K562 (cell line): ENCODE measurements at regions not wholly inside any gene's neighbourhood (a gene's known extent, or its start where the extent isn't known, plus 50 kb on each side); places are given as distances from the start of the nearest gene placed in this dataset.

ENCODE experiments used
- ATAC-seq: fragments of 200-7000 bp; cut with Tn5 transposase; 3 replicates; pipeline ENCODE4 v1.9.1; 2020; ENCODE audit warnings: moderate library complexity
- BruUV-seq: library from RNA; stranded (reverse); fragments of 400-500 nt; replicated peaks from 2 replicates; lab custom pipeline; 2021; lab: Mats Ljungman, UMichigan
- CTCF ChIA-PET: fragments of 300-600 bp; formaldehyde crosslinking; extraction: SDS; loops from one replicate; lab custom pipeline; 2021; ENCODE audit warnings: low intra/inter-chr PET ratio; lab: Yijun Ruan, JAX
- POLR2A ChIA-PET: fragments of 300-600, 350-650 bp; sonication (Branson Sonifier 250); formaldehyde crosslinking; extraction: SDS; loops from one replicate; lab custom pipeline; 2021; ENCODE audit warnings: antibody characterized with exemption, inconsistent platforms; lab: Yijun Ruan, JAX
- DNase-seq, 4 experiments: peaks; one replicate each; pipeline versions ENCODE4 v3.0.0 to v3.0.0-alpha.2; 2011 to 2018; ENCODE audit warnings: low spot score in 3 of 4, mixed read lengths in 3 of 4; ENCODE audit errors: extremely low read depth in 1 of 4
- FAIRE-seq: peaks from 2 replicates; lab custom pipeline; 2011; peaks lifted over from hg19 to GRCh38; lab: Jason Lieb, UNC
- H2AFZ ChIP-seq: 2 replicates; pipeline ENCODE4 v1.6.0; 2011; ENCODE audit warnings: low read depth, low read length, control low read depth, inconsistent platforms
- H3K27ac ChIP-seq: fragments of 200-600 bp; 3 replicates; pipeline ENCODE4 v1.8.0; 2011; ENCODE audit warnings: low read depth, mild to moderate bottlenecking, control low read depth, inconsistent platforms, low read length, moderate library complexity, mixed read lengths; ENCODE audit errors: extremely low read depth
- H3K27me3 ChIP-seq, 2 experiments: fragments of 300-600 bp in 1 of 2; 2 replicates in 1 of 2; 3 replicates in 1 of 2; pipeline versions ENCODE4 v1.6.0 to v1.8.0; 2011; ENCODE audit warnings: inconsistent platforms in 2 of 2, low read length in 2 of 2, mild to moderate bottlenecking in 1 of 2, mixed read lengths in 1 of 2, moderate library complexity in 1 of 2; ENCODE audit not compliant: control insufficient read depth in 2 of 2, insufficient read depth in 2 of 2
- H3K36me3 ChIP-seq: fragments of 300-600 bp; 3 replicates; pipeline ENCODE4 v1.8.0; 2011; ENCODE audit warnings: mild to moderate bottlenecking, low read length, inconsistent platforms; ENCODE audit not compliant: control insufficient read depth, insufficient read depth
- H3K4me1 ChIP-seq, 2 experiments: fragments of 200-600 bp in 1 of 2; replicated peaks in 1 of 2; 2 replicates in 1 of 2; 3 replicates in 1 of 2; pipeline versions ENCODE4 v1.5.1 to v1.8.0; 2011; ENCODE audit warnings: inconsistent platforms in 2 of 2, low read length in 2 of 2, mild to moderate bottlenecking in 1 of 2, mixed read lengths in 1 of 2, moderate library complexity in 1 of 2; ENCODE audit not compliant: control insufficient read depth in 2 of 2, insufficient read depth in 2 of 2
- H3K4me2 ChIP-seq: 2 replicates; pipeline ENCODE4 v1.6.1; 2011; ENCODE audit warnings: low read length, control low read depth, inconsistent platforms, mixed read lengths; ENCODE audit not compliant: insufficient read depth
- H3K4me3 ChIP-seq: fragments of 200-600 bp; sonication (generic), shearing (Covaris generic); 2 replicates; pipeline ENCODE4 v1.5.1; 2016; ENCODE audit warnings: control low read depth, inconsistent platforms
- H3K79me2 ChIP-seq: fragments of 200-600 bp; 3 replicates; pipeline ENCODE4 v1.8.0; 2011; ENCODE audit warnings: low read length, inconsistent platforms; ENCODE audit not compliant: control insufficient read depth, insufficient read depth
- H3K9ac ChIP-seq, 2 experiments: 2 replicates each; pipeline versions ENCODE4 v1.6.0 to v1.6.1; 2011; ENCODE audit warnings: low read depth in 2 of 2, low read length in 2 of 2, control low read depth in 1 of 2, inconsistent platforms in 1 of 2, mild to moderate bottlenecking in 1 of 2, mixed read lengths in 1 of 2; ENCODE audit not compliant: insufficient read depth in 1 of 2
- H3K9me1 ChIP-seq: one replicate; pipeline ENCODE4 v1.6.0; 2011; ENCODE audit warnings: inconsistent platforms, mild to moderate bottlenecking, low read length, moderate library complexity; ENCODE audit not compliant: control insufficient read depth, insufficient read depth
- H3K9me3 ChIP-seq: replicated peaks from 2 replicates; pipeline ENCODE4 v1.5.1; 2011; ENCODE audit warnings: low read depth, low read length, inconsistent platforms; ENCODE audit not compliant: control insufficient read depth, insufficient read depth
- H4K20me1 ChIP-seq: replicated peaks from 2 replicates; pipeline ENCODE4 v1.6.1; 2011; ENCODE audit warnings: low read length, inconsistent platforms, mixed read lengths; ENCODE audit not compliant: control insufficient read depth, insufficient read depth
- EGR1 ChIP-seq: fragments of 450-650 bp; conservative IDR thresholded peaks from 2 replicates; pipeline ENCODE4 v1.6.1; 2017; ENCODE audit warnings: mild to moderate bottlenecking
- EWSR1 ChIP-seq: fragments of 450-650 bp; IDR thresholded peaks from 2 replicates; pipeline ENCODE4 v1.6.1; 2018; ENCODE audit warnings: borderline replicate concordance, mild to moderate bottlenecking, low read depth, moderate library complexity; ENCODE audit not compliant: partially characterized antibody
- ILF3 ChIP-seq: fragments of 450-650 bp; IDR thresholded peaks from 2 replicates; pipeline ENCODE4 v1.6.1; 2018; ENCODE audit warnings: antibody characterized with exemption, mild to moderate bottlenecking, moderate library complexity, borderline replicate concordance
- NUFIP1 ChIP-seq: fragments of 450-650 bp; IDR thresholded peaks from 2 replicates; pipeline ENCODE4 v1.6.1; 2018; ENCODE audit not compliant: partially characterized antibody
- PYGO2 ChIP-seq: fragments of 450-650 bp; IDR thresholded peaks from 2 replicates; pipeline ENCODE4 v1.6.1; 2016; ENCODE audit warnings: mild to moderate bottlenecking, missing genetic modification characterization, moderate library complexity, missing compliant biosample characterization
- RBM22 ChIP-seq: fragments of 200-400 bp; formaldehyde crosslinking; IDR thresholded peaks from 2 replicates; pipeline ENCODE4 v1.6.1; 2018; ENCODE audit warnings: low read length, low read depth; ENCODE audit not compliant: poor library complexity, severe bottlenecking
- SETDB1 ChIP-seq: IDR thresholded peaks from one replicate; pipeline ENCODE4 v1.6.1; 2012; ENCODE audit warnings: low read length, control low read depth, inconsistent platforms
- SIN3B ChIP-seq: fragments of 450-650 bp; IDR thresholded peaks from 2 replicates; pipeline ENCODE4 v1.6.1; 2017; ENCODE audit warnings: low read depth, mild to moderate bottlenecking, moderate library complexity
- TAF1 ChIP-seq: IDR thresholded peaks from 2 replicates; pipeline ENCODE4 v1.6.1; 2011; ENCODE audit warnings: mild to moderate bottlenecking, low read length, moderate library complexity; ENCODE audit not compliant: insufficient read depth, control insufficient read depth, severe bottlenecking; ENCODE audit errors: extremely low read depth
- TAF7 ChIP-seq: fragments of 450-650 bp; IDR thresholded peaks from 2 replicates; pipeline ENCODE4 v1.6.1; 2016; ENCODE audit warnings: missing genetic modification characterization, missing compliant biosample characterization
- YY1 ChIP-seq, 3 experiments: IDR thresholded peaks; 2 replicates each; pipeline ENCODE4 v1.6.1; 2011; ENCODE audit warnings: low read length in 2 of 3, mild to moderate bottlenecking in 2 of 3, moderate library complexity in 2 of 3, borderline replicate concordance in 1 of 3, control low read depth in 1 of 3, low read depth in 1 of 3; ENCODE audit not compliant: insufficient read depth in 3 of 3, insufficient replicate concordance in 2 of 3, control insufficient read depth in 1 of 3, insufficient read length in 1 of 3; ENCODE audit errors: extremely low read depth in 1 of 3
- ZNF79 ChIP-seq: fragments of 250-450 bp; sonication (Bioruptor Pico); IDR thresholded peaks from 2 replicates; pipeline ENCODE4 v1.4.0; 2020; ENCODE audit warnings: low read depth, mild to moderate bottlenecking, moderate library complexity
- whole genome bisulfite sequencing: fragments of 100-300 bp; shearing (Covaris generic); methylation state at CpG from one replicate; pipeline ENCODE4 v1.1.6; 2016; ENCODE audit warnings: low coverage, mixed read lengths; ENCODE audit not compliant: insufficient coverage; ENCODE audit errors: missing lambda C conversion rate; 5-methylcytosine and 5-hydroxymethylcytosine counted together
- in situ Hi-C: fragments of 300-500 bp; cut with MboI; formaldehyde crosslinking; loops from 4 replicates; pipeline ENCODE4 v1.15.0; 2018; ENCODE audit warnings: inconsistent platforms, mixed read lengths
- intact Hi-C: fragments of 100-400 bp; cut with micrococcal nuclease; formaldehyde crosslinking; loops from 2 replicates; pipeline ENCODE4 v1.14.2; 2022
- TF ChIP-seq, protein P1 (sequence below): fragments of 250-450 bp; sonication (Bioruptor Pico); IDR thresholded peaks from 2 replicates; pipeline ENCODE4 v1.4.0; 2020; ENCODE audit warnings: mild to moderate bottlenecking
- TF ChIP-seq, protein P2 (sequence below): fragments of 450-650 bp; IDR thresholded peaks from 2 replicates; pipeline ENCODE4 v1.6.1; 2016; ENCODE audit warnings: low read depth, mild to moderate bottlenecking, moderate library complexity
- TF ChIP-seq, protein P3 (sequence below), 2 experiments: IDR thresholded peaks; 2 replicates each; pipeline ENCODE4 v1.6.1; 2012; ENCODE audit warnings: improper control_type of control experiment in 2 of 2, low read depth in 2 of 2, low read length in 2 of 2, borderline replicate concordance in 1 of 2
- TF ChIP-seq, protein P4 (sequence below): sonication (generic); formaldehyde crosslinking; IDR thresholded peaks from 2 replicates; pipeline ENCODE4 v1.8.0; 2022; ENCODE audit warnings: mild to moderate bottlenecking, low read depth, missing genetic modification reagents

DNA sequence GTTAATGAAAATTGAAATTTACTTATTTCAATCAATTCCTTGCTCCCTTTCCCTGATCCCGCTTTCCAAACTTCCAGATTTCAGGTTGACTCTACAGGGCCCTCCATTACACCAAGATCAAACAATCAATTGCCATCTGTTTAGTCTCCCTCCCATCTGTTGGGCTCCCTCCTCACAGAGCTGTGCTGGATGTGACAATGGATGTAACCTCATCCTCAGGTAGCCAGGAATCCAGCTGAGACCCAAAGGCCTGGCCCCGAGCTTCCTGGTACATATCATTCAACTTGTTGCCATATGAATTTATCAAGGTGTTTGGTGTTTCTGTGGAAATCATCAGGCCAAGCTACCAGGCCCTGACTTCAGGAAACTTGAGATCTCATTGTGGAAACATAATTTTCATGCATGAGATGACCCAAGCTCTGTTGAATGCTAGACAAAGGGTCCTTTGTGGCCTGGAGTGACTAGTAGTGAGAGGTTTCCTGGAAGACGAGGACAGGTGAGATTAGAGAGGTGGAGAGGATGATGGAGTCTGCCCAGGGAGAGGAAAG, 148.6 kb upstream of the PDE1C start:
- DNase-seq (no peak), ATAC-seq (no peak), FAIRE-seq (no peak)
- H3K27ac ChIP-seq = no peak overlapping the region
- no peak overlapping the region for H2AFZ ChIP-seq
- 0% methylated on average over 3 of the region's 3 CpGs for WGBS
- no TSS peak for BruUV-seq
- no peak overlapping the region for H3K4me2 ChIP-seq
- no peak overlapping the region for H3K9ac ChIP-seq
- no peak overlapping the region for H3K4me3 ChIP-seq
- no peaks in the 10 kb centered on the region for H3K9me3 ChIP-seq
- in situ Hi-C loops (loop anchor here (10.0 kb wide), 1 partner anchor 126 kb away; no protein-coding TSS in a partner anchor), intact Hi-C loops (no loop called here)
- H3K4me1 ChIP-seq = no peaks in the 10 kb centered on the region
- no peaks in the 10 kb centered on the region for H3K9me1 ChIP-seq
- H3K27me3 ChIP-seq = peaks cover 0 to 5% of the 10 kb centered on the region in 2 experiments; a peak in 1 of 5 replicates
- H3K79me2 ChIP-seq = no peaks in the 10 kb centered on the region
- H4K20me1 ChIP-seq = no peaks in the 10 kb centered on the region; the same call in 1 of the 2 replicates
- H3K36me3 ChIP-seq = no peaks in the 10 kb centered on the region
- CTCF ChIA-PET = no interaction called here
- POLR2A ChIA-PET = no interaction called here
- TF ChIP-seq ZNF79 (CRISPR knock-in tag) = no peak
- TF ChIP-seq RBM22 = no peak
- TF ChIP-seq EGR1 = no peak
- TF ChIP-seq SETDB1 = no peak
- TF ChIP-seq, protein P1, sequence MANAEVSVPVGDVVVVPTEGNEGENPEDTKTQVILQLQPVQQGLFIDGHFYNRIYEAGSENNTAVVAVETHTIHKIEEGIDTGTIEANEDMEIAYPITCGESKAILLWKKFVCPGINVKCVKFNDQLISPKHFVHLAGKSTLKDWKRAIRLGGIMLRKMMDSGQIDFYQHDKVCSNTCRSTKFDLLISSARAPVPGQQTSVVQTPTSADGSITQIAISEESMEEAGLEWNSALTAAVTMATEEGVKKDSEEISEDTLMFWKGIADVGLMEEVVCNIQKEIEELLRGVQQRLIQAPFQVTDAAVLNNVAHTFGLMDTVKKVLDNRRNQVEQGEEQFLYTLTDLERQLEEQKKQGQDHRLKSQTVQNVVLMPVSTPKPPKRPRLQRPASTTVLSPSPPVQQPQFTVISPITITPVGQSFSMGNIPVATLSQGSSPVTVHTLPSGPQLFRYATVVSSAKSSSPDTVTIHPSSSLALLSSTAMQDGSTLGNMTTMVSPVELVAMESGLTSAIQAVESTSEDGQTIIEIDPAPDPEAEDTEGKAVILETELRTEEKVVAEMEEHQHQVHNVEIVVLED (CRISPR knock-in tag) = no peak
- no peak for TF ChIP-seq TAF7 (tag)
- TF ChIP-seq PYGO2 (tag) = no peak
- TF ChIP-seq SIN3B = no peak
- TF ChIP-seq, protein P2, sequence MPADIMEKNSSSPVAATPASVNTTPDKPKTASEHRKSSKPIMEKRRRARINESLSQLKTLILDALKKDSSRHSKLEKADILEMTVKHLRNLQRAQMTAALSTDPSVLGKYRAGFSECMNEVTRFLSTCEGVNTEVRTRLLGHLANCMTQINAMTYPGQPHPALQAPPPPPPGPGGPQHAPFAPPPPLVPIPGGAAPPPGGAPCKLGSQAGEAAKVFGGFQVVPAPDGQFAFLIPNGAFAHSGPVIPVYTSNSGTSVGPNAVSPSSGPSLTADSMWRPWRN = no peak
- TF ChIP-seq, protein P3, sequence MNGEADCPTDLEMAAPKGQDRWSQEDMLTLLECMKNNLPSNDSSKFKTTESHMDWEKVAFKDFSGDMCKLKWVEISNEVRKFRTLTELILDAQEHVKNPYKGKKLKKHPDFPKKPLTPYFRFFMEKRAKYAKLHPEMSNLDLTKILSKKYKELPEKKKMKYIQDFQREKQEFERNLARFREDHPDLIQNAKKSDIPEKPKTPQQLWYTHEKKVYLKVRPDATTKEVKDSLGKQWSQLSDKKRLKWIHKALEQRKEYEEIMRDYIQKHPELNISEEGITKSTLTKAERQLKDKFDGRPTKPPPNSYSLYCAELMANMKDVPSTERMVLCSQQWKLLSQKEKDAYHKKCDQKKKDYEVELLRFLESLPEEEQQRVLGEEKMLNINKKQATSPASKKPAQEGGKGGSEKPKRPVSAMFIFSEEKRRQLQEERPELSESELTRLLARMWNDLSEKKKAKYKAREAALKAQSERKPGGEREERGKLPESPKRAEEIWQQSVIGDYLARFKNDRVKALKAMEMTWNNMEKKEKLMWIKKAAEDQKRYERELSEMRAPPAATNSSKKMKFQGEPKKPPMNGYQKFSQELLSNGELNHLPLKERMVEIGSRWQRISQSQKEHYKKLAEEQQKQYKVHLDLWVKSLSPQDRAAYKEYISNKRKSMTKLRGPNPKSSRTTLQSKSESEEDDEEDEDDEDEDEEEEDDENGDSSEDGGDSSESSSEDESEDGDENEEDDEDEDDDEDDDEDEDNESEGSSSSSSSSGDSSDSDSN (IDR thresholded peaks at IDR 0.05; ENCODE audit: borderline replicate concordance in 1 of 2, low read depth in 2 of 2, low read length in 2 of 2) = no peak
- no peak for TF ChIP-seq TAF1
- TF ChIP-seq EWSR1 = no peak
- no peak for TF ChIP-seq ILF3
- no peak for TF ChIP-seq YY1 (IDR thresholded peaks at IDR 0.05; ENCODE audit: borderline replicate concordance in 1 of 3, control insufficient read depth in 1 of 3, extremely low read depth in 1 of 3, insufficient read depth in 3 of 3, insufficient read length in 1 of 3, insufficient replicate concordance in 2 of 3, low read depth in 1 of 3, low read length in 2 of 3)
- TF ChIP-seq, protein P4, sequence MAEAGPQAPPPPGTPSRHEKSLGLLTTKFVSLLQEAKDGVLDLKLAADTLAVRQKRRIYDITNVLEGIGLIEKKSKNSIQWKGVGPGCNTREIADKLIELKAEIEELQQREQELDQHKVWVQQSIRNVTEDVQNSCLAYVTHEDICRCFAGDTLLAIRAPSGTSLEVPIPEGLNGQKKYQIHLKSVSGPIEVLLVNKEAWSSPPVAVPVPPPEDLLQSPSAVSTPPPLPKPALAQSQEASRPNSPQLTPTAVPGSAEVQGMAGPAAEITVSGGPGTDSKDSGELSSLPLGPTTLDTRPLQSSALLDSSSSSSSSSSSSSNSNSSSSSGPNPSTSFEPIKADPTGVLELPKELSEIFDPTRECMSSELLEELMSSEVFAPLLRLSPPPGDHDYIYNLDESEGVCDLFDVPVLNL (CRISPR knock-in tag) = no peak
- no peak for TF ChIP-seq NUFIP1
